ENCODE measurements at regions not wholly inside any gene's neighbourhood (a gene's known extent, or its start where the extent isn't known, plus 50 kb on each side); places are given as distances from the start of the nearest gene placed in this dataset.

DNA sequence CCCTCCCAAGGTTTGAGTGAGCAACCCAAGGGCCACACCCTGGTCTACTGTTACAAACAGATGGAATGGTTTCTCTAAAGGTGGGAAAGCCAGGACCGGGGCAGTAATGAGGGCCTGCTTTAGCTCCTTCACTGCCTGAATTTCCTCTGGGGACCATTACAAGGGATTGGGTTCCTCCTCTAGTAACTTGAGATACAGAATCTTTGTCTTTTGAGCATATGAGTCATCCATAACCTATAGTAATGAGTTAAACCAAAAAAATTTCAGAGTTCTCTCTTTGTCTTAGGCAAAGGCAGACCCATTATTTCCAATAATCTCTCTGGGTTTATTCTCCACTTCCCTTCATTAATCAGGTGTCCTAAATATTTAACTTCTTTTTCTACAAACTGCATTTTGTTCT, 618.8 kb downstream of the HINT1 start:
- H3K9me3 ChIP-seq = no peaks in the 10 kb centered on the region
- H3K36me3 ChIP-seq = no peaks in the 10 kb centered on the region
- TF ChIP-seq, protein P1, sequence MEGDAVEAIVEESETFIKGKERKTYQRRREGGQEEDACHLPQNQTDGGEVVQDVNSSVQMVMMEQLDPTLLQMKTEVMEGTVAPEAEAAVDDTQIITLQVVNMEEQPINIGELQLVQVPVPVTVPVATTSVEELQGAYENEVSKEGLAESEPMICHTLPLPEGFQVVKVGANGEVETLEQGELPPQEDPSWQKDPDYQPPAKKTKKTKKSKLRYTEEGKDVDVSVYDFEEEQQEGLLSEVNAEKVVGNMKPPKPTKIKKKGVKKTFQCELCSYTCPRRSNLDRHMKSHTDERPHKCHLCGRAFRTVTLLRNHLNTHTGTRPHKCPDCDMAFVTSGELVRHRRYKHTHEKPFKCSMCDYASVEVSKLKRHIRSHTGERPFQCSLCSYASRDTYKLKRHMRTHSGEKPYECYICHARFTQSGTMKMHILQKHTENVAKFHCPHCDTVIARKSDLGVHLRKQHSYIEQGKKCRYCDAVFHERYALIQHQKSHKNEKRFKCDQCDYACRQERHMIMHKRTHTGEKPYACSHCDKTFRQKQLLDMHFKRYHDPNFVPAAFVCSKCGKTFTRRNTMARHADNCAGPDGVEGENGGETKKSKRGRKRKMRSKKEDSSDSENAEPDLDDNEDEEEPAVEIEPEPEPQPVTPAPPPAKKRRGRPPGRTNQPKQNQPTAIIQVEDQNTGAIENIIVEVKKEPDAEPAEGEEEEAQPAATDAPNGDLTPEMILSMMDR (IDR thresholded peaks at IDR 0.05; ENCODE audit: low read depth, low read length) = no peak
- H3K27me3 ChIP-seq = no peaks in the 10 kb centered on the region
- no peak for DNase-seq
- H3K4me3 ChIP-seq (ENCODE audit: low read depth, low read length) = no peak overlapping the region
- H3K4me1 ChIP-seq = no peaks in the 10 kb centered on the region

DNA sequence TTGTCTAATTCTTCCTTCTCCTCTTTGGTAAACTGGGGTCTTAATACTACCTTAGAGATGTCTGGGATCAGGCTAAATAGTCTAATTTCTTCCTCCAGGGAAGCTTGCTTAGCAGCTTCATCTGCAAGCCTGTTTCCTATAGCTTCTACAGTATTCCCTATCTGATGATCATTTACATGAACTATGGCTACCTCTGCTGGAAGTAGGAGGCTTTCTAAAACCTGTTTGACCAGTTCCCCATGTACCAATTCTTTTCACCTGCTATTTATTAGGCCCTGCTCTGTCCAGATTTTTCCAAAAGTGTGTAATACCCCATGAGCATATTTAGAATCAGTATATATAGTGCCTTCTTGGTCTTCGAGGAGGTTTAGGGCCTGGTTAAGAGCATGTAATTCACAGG, 619.8 kb downstream of the HINT1 start:
- no peaks in the 10 kb centered on the region for H3K36me3 ChIP-seq
- TF ChIP-seq, protein P1 (IDR thresholded peaks at IDR 0.05; ENCODE audit: low read depth, low read length) = no peak
- no peaks in the 10 kb centered on the region for H3K4me1 ChIP-seq
- no peak overlapping the region for H3K4me3 ChIP-seq (ENCODE audit: low read depth, low read length)
- H3K27me3 ChIP-seq = no peaks in the 10 kb centered on the region
- DNase-seq = no peak
- H3K9me3 ChIP-seq = no peaks in the 10 kb centered on the region

DNA sequence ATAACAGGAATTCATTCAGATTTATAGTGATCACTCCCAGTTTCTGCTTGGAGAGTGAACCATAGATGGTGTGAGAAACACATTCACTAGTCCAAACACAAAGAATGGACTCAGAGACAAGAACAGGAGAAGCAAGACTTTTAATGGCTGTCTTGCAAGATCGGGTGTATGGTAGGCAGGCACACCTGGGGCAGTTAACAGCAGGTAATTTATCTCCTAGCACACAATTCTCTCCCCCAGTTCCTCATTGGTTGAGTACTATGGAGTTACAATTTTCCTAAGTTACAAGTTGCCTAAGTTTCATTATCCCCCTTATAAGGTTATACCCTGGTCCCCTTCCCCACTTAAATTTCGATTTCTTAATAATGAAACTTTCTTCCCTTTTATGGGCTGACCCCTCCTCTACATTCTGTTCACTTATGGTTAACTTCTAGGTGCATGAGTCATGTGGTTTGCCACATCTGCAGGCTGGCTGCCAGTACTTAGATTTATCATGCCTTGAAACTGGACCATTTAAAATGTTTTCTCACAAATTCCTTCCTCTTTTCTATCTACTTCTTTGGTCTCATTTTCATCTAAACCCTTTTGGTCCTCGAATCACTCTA, 623.3 kb downstream of the HINT1 start:
- no peak for DNase-seq
- TF ChIP-seq, protein P1 (IDR thresholded peaks at IDR 0.05; ENCODE audit: low read depth, low read length) = no peak
- H3K27me3 ChIP-seq = no peaks in the 10 kb centered on the region

DNA sequence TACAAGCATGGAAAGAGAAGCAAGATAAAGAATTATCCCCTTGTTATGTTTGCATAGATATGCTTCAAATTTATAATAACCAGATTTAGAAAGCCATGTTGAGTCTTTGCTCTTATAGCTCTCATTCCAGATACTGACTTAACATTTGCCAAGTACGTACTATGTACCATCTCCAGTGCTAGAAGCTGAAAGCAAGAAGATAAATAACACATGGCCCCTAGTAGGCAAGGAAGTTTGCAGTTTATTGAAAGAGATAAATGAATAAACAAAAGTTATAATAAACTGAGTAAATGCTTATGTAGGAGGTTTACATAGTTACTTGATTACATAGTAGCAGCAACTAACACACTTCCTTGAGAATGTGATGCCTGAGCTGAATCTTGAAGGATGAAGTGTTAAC, 628.4 kb downstream of the HINT1 start:
- TF ChIP-seq, protein P1 (IDR thresholded peaks at IDR 0.05; ENCODE audit: low read depth, low read length) = no peak
- Histone ChIP-seq H3K4me3 (ENCODE audit: low read depth, low read length) (no peak overlapping the region), H3K4me1 (no peaks in the 10 kb centered on the region), H3K9me3 (no peaks in the 10 kb centered on the region), H3K36me3 (no peaks in the 10 kb centered on the region), H3K27me3 (no peaks in the 10 kb centered on the region)
- DNase-seq = no peak

More for the DNA sequence above, 623.3 kb downstream of the HINT1 start:
- Histone ChIP-seq H3K4me3 (ENCODE audit: low read depth, low read length) (no peak overlapping the region), H3K9me3 (no peaks in the 10 kb centered on the region), H3K36me3 (no peaks in the 10 kb centered on the region), H3K4me1 (no peaks in the 10 kb centered on the region)

DNA sequence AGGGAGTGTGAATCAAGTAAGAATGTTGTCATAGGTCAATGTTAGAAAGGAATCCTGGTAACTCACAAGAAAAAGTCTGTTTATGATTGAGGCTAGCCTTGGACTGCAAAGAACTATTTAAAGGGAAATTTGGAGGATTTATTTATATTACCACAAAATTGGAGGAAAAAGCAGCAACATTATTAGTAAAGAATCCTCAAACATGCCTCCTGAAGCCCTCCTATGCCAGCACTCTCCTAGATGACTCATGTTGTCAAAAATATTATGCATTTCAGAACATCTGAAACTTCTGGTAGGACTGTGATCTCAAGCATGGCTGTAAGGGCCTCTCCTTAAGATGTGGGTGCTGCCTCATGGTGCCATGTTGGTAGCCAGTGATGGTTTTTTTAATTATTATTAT, 628.5 kb downstream of the CHSY3 start:
- no peaks in the 10 kb centered on the region for H3K36me3 ChIP-seq
- no peak overlapping the region for H3K4me3 ChIP-seq (ENCODE audit: low read depth, low read length)
- no peaks in the 10 kb centered on the region for H3K4me1 ChIP-seq
- TF ChIP-seq, protein P1 (IDR thresholded peaks at IDR 0.05; ENCODE audit: low read depth, low read length) = no peak
- DNase-seq = no peak
- H3K9me3 ChIP-seq = no peaks in the 10 kb centered on the region
- H3K27me3 ChIP-seq = no peaks in the 10 kb centered on the region

DNA sequence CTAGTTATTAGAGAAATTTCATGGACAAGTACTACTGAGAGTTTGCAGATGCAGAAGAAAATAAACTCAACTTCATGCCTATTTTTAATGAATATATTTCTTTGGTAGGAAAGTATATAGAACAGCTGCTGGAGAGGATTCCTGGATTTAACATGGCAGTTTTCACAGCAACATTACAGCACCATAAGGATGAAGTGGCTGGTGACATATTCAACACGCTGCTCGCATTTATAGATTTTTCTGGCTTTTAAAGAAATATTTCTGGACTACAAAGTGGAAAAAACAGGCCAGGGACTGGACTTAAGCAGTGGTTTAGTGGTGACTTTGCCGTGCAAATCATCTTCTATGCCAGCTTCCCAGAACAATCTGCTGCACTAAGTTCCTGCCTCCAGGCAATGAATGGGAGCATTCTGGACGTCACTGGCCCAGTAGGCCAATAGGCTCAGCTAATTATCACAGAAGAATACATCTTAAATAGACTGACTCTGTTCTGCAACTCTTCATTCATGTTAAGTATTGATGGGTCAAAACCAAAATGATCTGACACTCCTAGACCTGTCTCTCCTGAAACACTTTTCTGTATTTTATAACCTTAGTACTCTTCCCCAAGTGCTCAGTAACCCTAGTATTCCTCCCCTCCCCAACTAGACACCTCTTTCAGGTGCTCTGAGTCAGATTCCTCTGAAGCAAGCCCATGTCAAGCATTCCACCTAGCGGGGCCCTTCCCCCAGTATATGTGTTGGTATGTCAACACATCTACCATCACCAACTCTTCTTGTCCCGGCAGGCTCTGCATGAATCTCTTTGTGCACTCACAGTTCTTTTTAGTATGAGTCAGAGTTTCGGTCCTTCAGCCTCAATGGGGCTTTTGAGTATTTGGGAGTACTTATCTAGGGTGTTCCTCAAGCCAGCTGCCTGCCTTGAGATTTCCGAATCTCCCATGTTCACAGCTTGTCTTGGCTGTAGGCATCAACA, 625.5 kb downstream of the CHSY3 start:
- Histone ChIP-seq H3K27me3 (no peaks in the 10 kb centered on the region), H3K4me1 (no peaks in the 10 kb centered on the region), H3K36me3 (no peaks in the 10 kb centered on the region), H3K4me3 (ENCODE audit: low read depth, low read length) (no peak overlapping the region), H3K9me3 (no peaks in the 10 kb centered on the region)
- TF ChIP-seq, protein P1 (IDR thresholded peaks at IDR 0.05; ENCODE audit: low read depth, low read length) = no peak
- no peak for DNase-seq

Data from BE2C (cell line).